Right atrium auricular region (tissue), 2 donors: ENCODE measurements at regions not wholly inside any gene's neighbourhood (a gene's known extent, or its start where the extent isn't known, plus 50 kb on each side); places are given as distances from the start of the nearest gene placed in this dataset.

ENCODE experiments used
- DNase-seq: peaks from one replicate; pipeline ENCODE4 v3.0.0-alpha.2; 2019; ENCODE audit warnings: low spot score
- H3K27ac ChIP-seq, 2 donors: fragments of 200-600 bp; sonication (generic); 1 replicate in 1 of 2; 2 replicates in 1 of 2; pipeline ENCODE4 v1.5.1; 2016 to 2019
- H3K27me3 ChIP-seq, 2 donors: fragments of 200-600 bp; sonication (generic); one replicate each; pipeline versions ENCODE4 v1.5.1 to v1.6.0; 2017 to 2019
- H3K36me3 ChIP-seq: fragments of 200-600 bp; sonication (generic); one replicate; pipeline ENCODE4 v1.5.1; 2016
- H3K4me1 ChIP-seq, 2 donors: fragments of 200-600 bp; sonication (generic); one replicate each; pipeline versions ENCODE4 v1.5.1 to v1.6.0; 2017 to 2019
- H3K4me3 ChIP-seq, 2 donors: fragments of 200-600 bp; sonication (generic); 1 replicate in 1 of 2; 2 replicates in 1 of 2; pipeline ENCODE4 v1.5.1; 2017 to 2019; ENCODE audit warnings: mild to moderate bottlenecking in 1 of 2, moderate library complexity in 1 of 2
- H3K9me3 ChIP-seq, 2 donors: fragments of 200-600 bp; sonication (generic); one replicate each; pipeline ENCODE4 v1.5.1; 2019
- CTCF ChIP-seq, 2 donors: fragments of 200-600 bp; sonication (generic); IDR thresholded peaks; one replicate each; pipeline ENCODE4 v1.5.1; 2019; ENCODE audit warnings: antibody characterized with exemption in 2 of 2

GRCh38 chr10:44068716-44069482 lies 316.0 kb downstream of the CXCL12 start:
- H3K4me3 ChIP-seq, result no peak overlapping the region
- no peaks in the 10 kb centered on the region for H3K36me3 ChIP-seq
- no peaks in the 10 kb centered on the region for H3K9me3 ChIP-seq
- no peaks in the 10 kb centered on the region for H3K27me3 ChIP-seq
- H3K27ac ChIP-seq, result peak overlapping the region in 1 of 2 donors; percentile 47
- TF ChIP-seq CTCF (IDR thresholded peaks at IDR 0.05), result no peak
- H3K4me1 ChIP-seq, result peaks cover 0 to 15% of the 10 kb centered on the region in 2 donors
- peak; percentile 87 for DNase-seq

GRCh38 chr10:44067432-44067831 lies 317.5 kb downstream of the CXCL12 start:
- DNase-seq, result no peak
- H3K4me1 ChIP-seq, result peaks cover 0 to 15% of the 10 kb centered on the region in 2 donors
- H3K9me3 ChIP-seq, result no peaks in the 10 kb centered on the region
- H3K4me3 ChIP-seq, result no peak overlapping the region
- no peaks in the 10 kb centered on the region for H3K27me3 ChIP-seq
- TF ChIP-seq CTCF (IDR thresholded peaks at IDR 0.05), result no peak
- no peak overlapping the region for H3K27ac ChIP-seq
- H3K36me3 ChIP-seq, result no peaks in the 10 kb centered on the region

- Histone ChIP-seq H3K4me1 (peaks cover 0 to 15% of the 10 kb centered on the region in 2 donors), H3K36me3 (no peaks in the 10 kb centered on the region), H3K4me3 (no peak overlapping the region), H3K27me3 (no peaks in the 10 kb centered on the region), H3K27ac (no peak overlapping the region), H3K9me3 (no peaks in the 10 kb centered on the region)
- DNase-seq, result no peak
- no peak for TF ChIP-seq CTCF (IDR thresholded peaks at IDR 0.05)
Measured at GRCh38 chr10:44066527-44067255, 318.2 kb downstream of the CXCL12 start.

DNA sequence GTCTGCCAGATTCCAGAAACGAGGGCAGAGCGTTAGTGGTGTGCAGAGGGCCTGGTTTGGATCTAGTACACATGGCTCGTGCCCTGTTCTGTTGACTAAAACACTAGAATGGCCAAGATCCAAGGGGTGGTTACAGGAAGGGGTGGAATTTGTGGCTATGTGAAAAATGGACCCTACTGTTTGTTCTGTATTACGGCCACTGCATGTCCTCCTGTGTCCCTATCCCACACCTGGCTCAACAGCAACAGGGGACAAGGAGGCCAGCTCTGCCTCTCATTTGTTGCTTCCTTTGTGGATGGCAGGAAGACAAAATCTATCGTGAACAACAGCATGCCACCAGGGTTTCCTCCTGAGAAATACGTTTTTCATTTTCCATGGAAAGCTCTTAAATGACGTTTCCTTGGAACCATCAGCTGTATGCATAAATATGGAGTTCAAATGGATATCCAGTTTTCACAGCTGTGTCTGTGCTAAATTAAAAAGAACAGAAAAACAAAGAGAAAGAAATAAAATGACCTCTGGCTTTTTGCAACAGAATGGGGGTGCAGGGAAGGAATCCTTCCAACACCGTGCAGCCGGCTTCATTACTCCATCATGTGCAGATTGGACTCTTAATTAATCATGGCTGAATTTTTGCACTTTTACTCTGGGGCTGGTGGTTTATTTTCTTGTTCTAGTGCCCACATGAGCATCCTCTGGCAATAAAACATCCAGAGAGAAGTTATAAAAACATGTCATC lies 318.9 kb downstream of the CXCL12 start:
- TF ChIP-seq CTCF (IDR thresholded peaks at IDR 0.05), result no peak
- H3K4me3 ChIP-seq, result no peak overlapping the region
- no peak for DNase-seq
- no peaks in the 10 kb centered on the region for H3K9me3 ChIP-seq
- H3K4me1 ChIP-seq, result peaks cover 0 to 15% of the 10 kb centered on the region in 2 donors
- H3K27me3 ChIP-seq, result no peaks in the 10 kb centered on the region
- no peaks in the 10 kb centered on the region for H3K36me3 ChIP-seq
- H3K27ac ChIP-seq, result peak overlapping the region in 1 of 2 donors; percentile 24

GRCh38 chr10:44064987-44065787 lies 319.7 kb downstream of the CXCL12 start:
- peaks cover 0 to 10% of the 10 kb centered on the region in 2 donors for H3K4me1 ChIP-seq

More at GRCh38 chr10:44064987-44065787, 319.7 kb downstream of the CXCL12 start:
- Histone ChIP-seq H3K9me3 (no peaks in the 10 kb centered on the region), H3K27me3 (no peaks in the 10 kb centered on the region), H3K36me3 (no peaks in the 10 kb centered on the region), H3K27ac (peak overlapping the region in 1 of 2 donors; percentile 24), H3K4me3 (no peak overlapping the region)
- no peak for DNase-seq
- TF ChIP-seq CTCF (IDR thresholded peaks at IDR 0.05), result no peak
